ENCODE measurements at regions not wholly inside any gene's neighbourhood (a gene's known extent, or its start where the extent isn't known, plus 50 kb on each side); places are given as distances from the start of the nearest gene placed in this dataset.

DNA sequence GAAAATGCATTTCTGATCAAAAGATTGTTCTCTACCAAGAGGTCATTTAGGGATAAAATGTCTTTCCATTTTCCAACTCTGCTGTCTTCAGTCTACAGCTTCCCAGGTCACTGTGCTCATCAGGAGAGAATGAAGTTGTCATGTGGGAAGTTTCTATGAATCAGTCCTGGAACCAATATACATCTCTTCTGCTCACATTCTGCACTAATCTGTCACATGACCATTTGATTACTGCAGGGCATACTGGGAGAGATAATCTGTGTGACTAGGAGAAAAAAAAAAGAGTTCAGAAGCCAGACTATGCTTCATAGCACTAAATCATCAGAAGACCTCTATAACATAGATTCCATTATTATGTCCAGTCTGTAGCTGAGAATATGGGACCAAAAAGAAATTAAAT, 611.5 kb downstream of the KCNA4 start:
- H3K4me1 ChIP-seq, result no peaks in the 10 kb centered on the region
- H3K9me3 ChIP-seq, result no peaks in the 10 kb centered on the region
- H3K4me3 ChIP-seq (replicated peaks in 1 of 3), result no peak overlapping the region
- TF ChIP-seq, protein P1, sequence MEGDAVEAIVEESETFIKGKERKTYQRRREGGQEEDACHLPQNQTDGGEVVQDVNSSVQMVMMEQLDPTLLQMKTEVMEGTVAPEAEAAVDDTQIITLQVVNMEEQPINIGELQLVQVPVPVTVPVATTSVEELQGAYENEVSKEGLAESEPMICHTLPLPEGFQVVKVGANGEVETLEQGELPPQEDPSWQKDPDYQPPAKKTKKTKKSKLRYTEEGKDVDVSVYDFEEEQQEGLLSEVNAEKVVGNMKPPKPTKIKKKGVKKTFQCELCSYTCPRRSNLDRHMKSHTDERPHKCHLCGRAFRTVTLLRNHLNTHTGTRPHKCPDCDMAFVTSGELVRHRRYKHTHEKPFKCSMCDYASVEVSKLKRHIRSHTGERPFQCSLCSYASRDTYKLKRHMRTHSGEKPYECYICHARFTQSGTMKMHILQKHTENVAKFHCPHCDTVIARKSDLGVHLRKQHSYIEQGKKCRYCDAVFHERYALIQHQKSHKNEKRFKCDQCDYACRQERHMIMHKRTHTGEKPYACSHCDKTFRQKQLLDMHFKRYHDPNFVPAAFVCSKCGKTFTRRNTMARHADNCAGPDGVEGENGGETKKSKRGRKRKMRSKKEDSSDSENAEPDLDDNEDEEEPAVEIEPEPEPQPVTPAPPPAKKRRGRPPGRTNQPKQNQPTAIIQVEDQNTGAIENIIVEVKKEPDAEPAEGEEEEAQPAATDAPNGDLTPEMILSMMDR (IDR thresholded peaks at IDR 0.05), result no peak
- TF ChIP-seq POLR2A (IDR thresholded peaks at IDR 0.05), result no peak
- no peaks in the 10 kb centered on the region for H3K36me3 ChIP-seq
- H3K27ac ChIP-seq, result no peak overlapping the region
- DNase-seq, result no peak
- H3K27me3 ChIP-seq, result no peaks in the 10 kb centered on the region
- intact Hi-C loops (cut with DNase I), result no loop called here

DNA sequence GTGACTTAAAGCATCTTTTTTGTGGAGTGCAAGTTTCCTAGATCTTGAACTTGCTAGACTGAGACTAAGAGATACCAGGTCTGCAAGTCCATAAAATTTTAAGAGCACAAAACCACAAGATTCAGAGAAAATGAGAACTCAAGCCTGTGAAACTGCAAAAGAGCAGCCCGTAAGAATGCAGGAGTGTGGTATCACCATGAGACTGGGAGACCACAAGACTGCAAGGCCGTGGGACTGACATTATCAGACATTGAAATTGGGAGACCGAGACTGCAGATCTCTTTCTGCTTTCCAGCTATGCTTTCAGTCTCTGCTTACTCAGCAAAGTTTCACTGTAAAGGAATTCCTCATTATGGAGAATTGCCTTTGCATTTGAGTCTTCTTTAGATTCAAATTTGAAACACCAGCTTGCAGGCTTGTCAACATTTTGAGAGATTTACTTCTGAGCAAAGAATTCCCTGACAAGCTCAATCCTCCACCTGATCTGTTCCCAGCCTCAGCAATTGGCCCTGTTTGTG, 621.2 kb downstream of the KCNA4 start:
- no peak for TF ChIP-seq POLR2A (IDR thresholded peaks at IDR 0.05)
- TF ChIP-seq, protein P1 (IDR thresholded peaks at IDR 0.05), result no peak
- H3K27ac ChIP-seq, result no peak overlapping the region
- intact Hi-C loops (cut with DNase I), result no loop called here
- no peak overlapping the region for H3K4me3 ChIP-seq (replicated peaks in 1 of 3)
- H3K4me1 ChIP-seq, result no peaks in the 10 kb centered on the region
- no peaks in the 10 kb centered on the region for H3K9me3 ChIP-seq
- no peaks in the 10 kb centered on the region for H3K36me3 ChIP-seq
- WGBS, 2 donors, result 60 to 77% methylated on average over 3 of the region's 3 CpGs
- H3K27me3 ChIP-seq, result no peaks in the 10 kb centered on the region
- no peak for DNase-seq

DNA sequence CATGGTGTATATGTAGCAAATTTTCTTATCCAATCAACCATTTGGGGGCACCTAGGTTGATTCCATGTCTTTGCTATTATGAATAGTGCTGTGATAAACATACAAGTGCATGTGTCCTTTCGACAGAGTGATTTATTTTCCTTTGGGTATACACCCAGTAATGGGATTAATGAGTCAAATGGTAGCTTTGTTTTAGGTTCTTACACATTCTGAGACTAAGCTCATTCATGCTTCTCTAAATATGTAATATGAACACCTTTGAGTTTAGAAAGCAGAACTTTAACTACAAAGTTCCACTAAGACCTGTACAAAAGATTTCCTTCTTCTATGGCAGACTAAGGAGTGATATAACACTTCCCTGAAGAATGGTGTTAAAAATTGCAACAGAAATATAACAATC, 627.0 kb downstream of the KCNA4 start:
- no peak for DNase-seq
- H3K36me3 ChIP-seq, result no peaks in the 10 kb centered on the region
- H3K4me3 ChIP-seq (replicated peaks in 1 of 3), result no peak overlapping the region
- H3K9me3 ChIP-seq, result no peaks in the 10 kb centered on the region
- WGBS, 2 donors, result 88 to 94% methylated on average over 1 of the region's 1 CpG
- no peaks in the 10 kb centered on the region for H3K4me1 ChIP-seq
- H3K27me3 ChIP-seq, result no peaks in the 10 kb centered on the region
- H3K27ac ChIP-seq, result no peak overlapping the region
- intact Hi-C loops (cut with DNase I), result no loop called here
- TF ChIP-seq, protein P1 (IDR thresholded peaks at IDR 0.05), result no peak
- TF ChIP-seq POLR2A (IDR thresholded peaks at IDR 0.05), result no peak

DNA sequence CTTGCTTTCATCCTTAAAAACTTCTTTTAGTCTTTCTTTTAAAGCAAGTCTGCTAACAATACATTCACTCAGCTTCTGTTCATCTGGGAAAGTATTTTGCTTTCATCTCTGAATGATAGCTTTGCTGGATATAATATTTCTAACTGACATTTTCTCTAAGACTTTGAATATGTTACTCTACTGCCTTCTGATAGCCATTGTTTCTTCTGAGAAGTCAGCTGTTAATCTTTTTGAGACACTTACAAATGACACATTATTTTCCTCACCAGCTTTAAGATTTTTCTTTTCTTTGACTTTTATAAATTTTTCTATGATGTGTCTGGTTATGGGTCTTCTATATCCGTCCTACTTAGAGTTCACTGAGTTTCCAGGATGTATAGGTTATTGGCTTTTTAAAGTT, 643.1 kb downstream of the KCNA4 start:
- no peak for DNase-seq
- intact Hi-C loops (cut with DNase I), result no loop called here
- WGBS, 2 donors, result 63 to 77% methylated on average over 1 of the region's 1 CpG

DNA sequence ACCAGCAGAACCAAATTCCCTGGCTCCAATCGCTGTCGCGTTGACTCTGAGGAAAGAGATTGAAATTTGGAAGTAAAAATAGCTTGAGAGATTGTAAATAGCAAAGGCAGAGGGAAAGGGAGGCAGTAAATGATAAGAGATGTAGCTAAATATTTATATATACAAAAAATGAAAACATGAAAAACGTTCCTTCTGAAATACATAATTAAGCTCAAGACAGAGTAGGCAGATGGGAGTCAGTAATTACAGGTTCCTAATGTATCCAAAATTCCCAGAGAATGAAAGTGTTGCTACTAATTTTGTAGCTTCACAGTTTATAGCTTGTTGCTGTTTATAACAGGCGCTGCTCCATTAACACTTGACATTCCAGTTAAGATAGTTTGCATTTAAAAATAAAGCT, 648.7 kb downstream of the KCNA4 start:
- Histone ChIP-seq H3K36me3 (no peaks in the 10 kb centered on the region), H3K4me1 (no peaks in the 10 kb centered on the region), H3K27ac (no peak overlapping the region), H3K27me3 (no peaks in the 10 kb centered on the region), H3K9me3 (no peaks in the 10 kb centered on the region), H3K4me3 (replicated peaks in 1 of 3) (no peak overlapping the region)
- intact Hi-C loops (cut with DNase I), result no loop called here
- no peak for DNase-seq
- TF ChIP-seq POLR2A (IDR thresholded peaks at IDR 0.05), result no peak
- TF ChIP-seq, protein P1 (IDR thresholded peaks at IDR 0.05), result no peak
- 70 to 79% methylated on average over 5 of the region's 5 CpGs for WGBS, 2 donors

More for the DNA sequence above, 643.1 kb downstream of the KCNA4 start:
- Histone ChIP-seq H3K27ac (no peak overlapping the region), H3K4me1 (no peaks in the 10 kb centered on the region), H3K4me3 (replicated peaks in 1 of 3) (no peak overlapping the region), H3K27me3 (no peaks in the 10 kb centered on the region), H3K36me3 (no peaks in the 10 kb centered on the region), H3K9me3 (peaks cover 4% of the 10 kb centered on the region)
- TF ChIP-seq, protein P1 (IDR thresholded peaks at IDR 0.05), result no peak
- TF ChIP-seq POLR2A (IDR thresholded peaks at IDR 0.05), result no peak

Data from thyroid gland (tissue), 4 donors.